SH-SY5Y (cell line): ENCODE measurements at regions not wholly inside any gene's neighbourhood (a gene's known extent, or its start where the extent isn't known, plus 50 kb on each side); places are given as distances from the start of the nearest gene placed in this dataset.

Experiments
- GATA2 ChIP-seq: IDR thresholded peaks from 2 replicates; pipeline ENCODE4 v1.6.1; 2011; ENCODE audit warnings: mild to moderate bottlenecking, low read depth, low read length
- GATA3 ChIP-seq: IDR thresholded peaks from 2 replicates; pipeline ENCODE4 v1.6.1; 2011; ENCODE audit warnings: low read depth, mild to moderate bottlenecking, low read length, moderate library complexity

- TF ChIP-seq GATA2 (no peak; the same call in 1 of the 2 replicates), GATA3 (no peak)
These were observed 166.7 kb upstream of the LHX5 start for GRCh38 chr12:113638460-113638775.
